ENCODE measurements at regions not wholly inside any gene's neighbourhood (a gene's known extent, or its start where the extent isn't known, plus 50 kb on each side); places are given as distances from the start of the nearest gene placed in this dataset.
"Not testable (repeated sequence)": the region's sequence is repeated elsewhere in the genome, so short reads cannot be mapped to it uniquely, and the experiment has no call there.

GRCh38 chrX:63209128-63209527, 142.0 kb downstream of the SPIN4 start:
- not testable (repeated sequence) for H3K36me3 ChIP-seq; H3K27ac ChIP-seq; H3K9me3 ChIP-seq (ENCODE audit: low read depth); H3K4me1 ChIP-seq (ENCODE audit: low read depth); DNase-seq (ENCODE audit: low read depth in 1 of 2, low spot score in 1 of 2); H3K27me3 ChIP-seq; H3K4me3 ChIP-seq

DNA sequence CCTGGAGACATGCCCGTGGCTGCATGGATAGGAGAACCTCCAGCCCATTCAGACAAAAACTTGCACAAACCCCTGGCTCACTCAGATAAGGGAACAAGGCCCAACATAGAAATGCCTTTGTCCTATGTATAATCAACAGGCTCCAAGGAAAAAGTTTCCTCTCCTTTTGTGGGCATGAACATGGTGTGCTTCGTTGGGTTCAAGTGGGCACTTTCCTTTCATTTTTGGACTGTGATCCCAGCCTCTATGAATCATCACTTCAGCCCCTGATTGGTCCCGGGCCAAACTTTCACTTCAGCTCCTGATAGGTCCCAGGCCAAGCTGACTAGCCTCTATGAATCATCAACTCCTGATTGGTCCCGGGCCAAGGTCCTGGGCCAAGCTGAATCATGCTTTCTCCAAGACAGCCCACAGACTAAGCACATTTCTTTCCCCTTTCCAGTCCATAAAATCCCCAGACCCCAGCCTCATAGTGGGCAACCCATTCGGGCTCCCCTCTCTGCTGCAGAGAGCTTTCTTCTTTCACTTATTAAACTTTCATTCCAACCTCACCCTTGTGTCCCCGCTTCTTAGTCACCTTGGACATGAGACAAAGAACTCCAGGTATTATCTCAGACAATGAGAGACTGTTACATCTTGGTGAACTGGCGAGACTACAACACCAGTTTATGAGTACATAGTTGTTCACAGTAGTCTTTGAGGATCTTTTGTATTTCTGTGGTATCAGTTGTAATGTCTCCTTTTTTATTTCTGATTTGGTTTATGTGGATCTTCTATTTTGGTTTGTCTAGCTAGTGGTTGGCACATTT, 146.7 kb downstream of the SPIN4 start:
- not testable (repeated sequence) for H3K9me3 ChIP-seq (ENCODE audit: low read depth); DNase-seq (ENCODE audit: low read depth in 1 of 2, low spot score in 1 of 2); H3K4me1 ChIP-seq (ENCODE audit: low read depth); H3K27ac ChIP-seq; H3K4me3 ChIP-seq; H3K27me3 ChIP-seq; H3K36me3 ChIP-seq

DNA sequence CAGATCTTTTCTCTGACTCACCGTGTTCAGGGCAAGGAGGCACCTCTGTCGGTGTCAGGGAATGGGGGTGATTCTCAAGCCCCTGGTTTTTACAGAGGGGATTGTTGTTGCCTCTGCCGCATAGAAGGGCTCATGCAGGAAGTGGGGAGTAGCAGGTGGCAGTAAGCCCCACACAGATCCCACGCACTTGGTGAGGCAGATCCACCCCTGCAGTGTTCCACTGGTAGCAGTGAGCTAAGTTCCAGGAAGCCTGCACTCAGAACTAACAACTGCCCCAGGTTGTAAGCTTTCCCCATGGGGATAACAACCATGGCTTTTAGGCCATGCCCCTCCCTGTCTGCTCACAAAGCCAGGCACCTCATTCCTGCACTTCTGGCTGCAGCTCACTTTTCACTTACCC, 149.1 kb downstream of the SPIN4 start:
- H3K27ac ChIP-seq; H3K36me3 ChIP-seq; DNase-seq (ENCODE audit: low read depth in 1 of 2, low spot score in 1 of 2); H3K9me3 ChIP-seq (ENCODE audit: low read depth); H3K27me3 ChIP-seq; H3K4me3 ChIP-seq; H3K4me1 ChIP-seq (ENCODE audit: low read depth): not testable (repeated sequence)

DNA sequence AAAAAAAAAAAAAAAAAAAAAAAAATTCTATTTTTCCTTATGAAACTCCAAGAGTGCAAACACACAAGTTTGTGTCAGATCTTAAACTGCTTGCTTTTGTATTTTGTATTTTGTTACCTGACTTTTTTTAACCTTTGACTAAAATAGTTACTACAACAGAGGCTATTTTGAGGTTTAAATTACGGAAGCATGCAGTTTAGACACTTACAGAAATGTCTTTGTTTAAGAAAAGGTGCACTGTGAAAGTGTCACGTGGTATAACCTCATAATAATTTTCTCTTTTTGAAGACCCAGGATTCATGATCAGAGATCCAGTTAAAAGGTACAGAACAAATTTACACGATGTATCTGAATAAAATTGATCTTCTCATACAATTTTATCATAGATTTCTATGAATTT, 152.4 kb downstream of the SPIN4 start:
- H3K4me3 ChIP-seq; DNase-seq (ENCODE audit: low read depth in 1 of 2, low spot score in 1 of 2); H3K36me3 ChIP-seq: not testable (repeated sequence)

DNA sequence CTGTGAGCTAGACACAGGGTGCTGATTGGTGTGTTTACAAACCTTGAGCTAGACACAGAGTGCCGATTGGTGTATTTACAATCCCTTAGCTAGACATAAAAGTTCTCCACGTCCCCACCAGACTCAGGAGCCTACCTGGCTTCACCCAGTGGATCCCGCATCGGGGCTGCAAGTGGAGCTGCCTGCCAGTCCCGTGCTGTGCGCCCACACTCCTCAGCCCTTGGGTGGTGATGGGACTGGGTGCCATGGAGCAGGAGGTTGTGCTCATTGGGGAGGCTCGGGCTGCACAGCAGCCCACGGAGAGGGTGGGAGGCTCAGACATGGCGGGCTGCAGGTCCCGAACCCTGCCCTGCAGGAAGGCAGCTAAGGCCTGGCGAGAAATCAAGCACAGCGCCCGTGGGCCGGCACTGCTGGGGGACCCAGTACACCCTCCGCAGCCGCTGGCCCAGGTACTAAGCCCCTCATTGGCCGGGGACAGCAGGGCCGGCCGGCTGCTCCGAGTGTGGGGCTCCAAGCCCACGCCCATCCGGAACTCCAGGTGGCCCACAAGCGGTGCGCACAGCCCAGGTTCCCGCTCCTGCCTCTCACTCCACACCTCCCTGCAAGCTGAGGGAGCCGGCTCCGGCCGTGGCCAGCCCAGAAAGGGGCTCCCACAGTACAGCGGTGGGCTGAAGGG, 158.6 kb downstream of the SPIN4 start:
- DNase-seq (ENCODE audit: low read depth in 1 of 2, low spot score in 1 of 2); H3K36me3 ChIP-seq; H3K9me3 ChIP-seq (ENCODE audit: low read depth); H3K4me1 ChIP-seq (ENCODE audit: low read depth); H3K27me3 ChIP-seq; H3K27ac ChIP-seq; H3K4me3 ChIP-seq: not testable (repeated sequence)

More for the DNA sequence above, 152.4 kb downstream of the SPIN4 start:
- H3K4me1 ChIP-seq (ENCODE audit: low read depth); H3K9me3 ChIP-seq (ENCODE audit: low read depth); H3K27me3 ChIP-seq; H3K27ac ChIP-seq: not testable (repeated sequence)

DNA sequence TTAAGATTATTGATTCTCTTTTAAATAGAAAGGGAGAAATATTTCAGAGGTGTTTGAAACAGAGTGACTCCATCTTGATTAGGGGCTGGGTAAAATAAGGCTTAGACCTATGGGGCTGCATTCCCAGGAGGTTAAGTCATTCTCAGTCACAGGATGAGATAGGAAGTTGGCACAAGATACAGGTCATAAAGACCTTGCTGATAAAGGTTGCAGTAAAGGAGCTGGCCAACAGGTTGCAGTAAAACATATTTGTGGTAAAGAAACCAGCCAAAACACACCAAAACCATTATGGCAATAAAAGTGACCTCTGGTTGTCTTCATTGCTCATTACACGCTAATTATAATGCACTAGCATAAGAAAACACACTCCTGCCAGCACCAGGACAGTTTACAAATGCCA, 165.0 kb downstream of the SPIN4 start:
- DNase-seq (ENCODE audit: low read depth in 1 of 2, low spot score in 1 of 2) = no peak
- no peak overlapping the region for H3K27ac ChIP-seq
- no peak overlapping the region for H3K4me3 ChIP-seq
- H3K9me3 ChIP-seq (ENCODE audit: low read depth) = no peaks in the 10 kb centered on the region
- TF ChIP-seq CTCF (IDR thresholded peaks at IDR 0.05; ENCODE audit: low read depth, low read length) = no peak
- H3K4me1 ChIP-seq (ENCODE audit: low read depth) = no peaks in the 10 kb centered on the region
- no peaks in the 10 kb centered on the region for H3K36me3 ChIP-seq
- no peaks in the 10 kb centered on the region for H3K27me3 ChIP-seq

DNA sequence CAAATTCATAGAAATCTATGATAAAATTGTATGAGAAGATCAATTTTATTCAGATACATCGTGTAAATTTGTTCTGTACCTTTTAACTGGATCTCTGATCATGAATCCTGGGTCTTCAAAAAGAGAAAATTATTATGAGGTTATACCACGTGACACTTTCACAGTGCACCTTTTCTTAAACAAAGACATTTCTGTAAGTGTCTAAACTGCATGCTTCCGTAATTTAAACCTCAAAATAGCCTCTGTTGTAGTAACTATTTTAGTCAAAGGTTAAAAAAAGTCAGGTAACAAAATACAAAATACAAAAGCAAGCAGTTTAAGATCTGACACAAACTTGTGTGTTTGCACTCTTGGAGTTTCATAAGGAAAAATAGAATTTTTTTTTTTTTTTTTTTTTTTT, 171.3 kb downstream of the SPIN4 start:
- not testable (repeated sequence) for H3K4me1 ChIP-seq (ENCODE audit: low read depth); H3K36me3 ChIP-seq; DNase-seq (ENCODE audit: low read depth in 1 of 2, low spot score in 1 of 2); H3K27ac ChIP-seq; H3K9me3 ChIP-seq (ENCODE audit: low read depth); H3K4me3 ChIP-seq; H3K27me3 ChIP-seq

DNA sequence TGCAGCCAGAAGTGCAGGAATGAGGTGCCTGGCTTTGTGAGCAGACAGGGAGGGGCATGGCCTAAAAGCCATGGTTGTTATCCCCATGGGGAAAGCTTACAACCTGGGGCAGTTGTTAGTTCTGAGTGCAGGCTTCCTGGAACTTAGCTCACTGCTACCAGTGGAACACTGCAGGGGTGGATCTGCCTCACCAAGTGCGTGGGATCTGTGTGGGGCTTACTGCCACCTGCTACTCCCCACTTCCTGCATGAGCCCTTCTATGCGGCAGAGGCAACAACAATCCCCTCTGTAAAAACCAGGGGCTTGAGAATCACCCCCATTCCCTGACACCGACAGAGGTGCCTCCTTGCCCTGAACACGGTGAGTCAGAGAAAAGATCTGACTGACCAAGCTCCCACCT, 174.6 kb downstream of the SPIN4 start:
- not testable (repeated sequence) for H3K27ac ChIP-seq; H3K36me3 ChIP-seq; H3K27me3 ChIP-seq; H3K4me3 ChIP-seq; H3K4me1 ChIP-seq (ENCODE audit: low read depth); DNase-seq (ENCODE audit: low read depth in 1 of 2, low spot score in 1 of 2); H3K9me3 ChIP-seq (ENCODE audit: low read depth)

DNA sequence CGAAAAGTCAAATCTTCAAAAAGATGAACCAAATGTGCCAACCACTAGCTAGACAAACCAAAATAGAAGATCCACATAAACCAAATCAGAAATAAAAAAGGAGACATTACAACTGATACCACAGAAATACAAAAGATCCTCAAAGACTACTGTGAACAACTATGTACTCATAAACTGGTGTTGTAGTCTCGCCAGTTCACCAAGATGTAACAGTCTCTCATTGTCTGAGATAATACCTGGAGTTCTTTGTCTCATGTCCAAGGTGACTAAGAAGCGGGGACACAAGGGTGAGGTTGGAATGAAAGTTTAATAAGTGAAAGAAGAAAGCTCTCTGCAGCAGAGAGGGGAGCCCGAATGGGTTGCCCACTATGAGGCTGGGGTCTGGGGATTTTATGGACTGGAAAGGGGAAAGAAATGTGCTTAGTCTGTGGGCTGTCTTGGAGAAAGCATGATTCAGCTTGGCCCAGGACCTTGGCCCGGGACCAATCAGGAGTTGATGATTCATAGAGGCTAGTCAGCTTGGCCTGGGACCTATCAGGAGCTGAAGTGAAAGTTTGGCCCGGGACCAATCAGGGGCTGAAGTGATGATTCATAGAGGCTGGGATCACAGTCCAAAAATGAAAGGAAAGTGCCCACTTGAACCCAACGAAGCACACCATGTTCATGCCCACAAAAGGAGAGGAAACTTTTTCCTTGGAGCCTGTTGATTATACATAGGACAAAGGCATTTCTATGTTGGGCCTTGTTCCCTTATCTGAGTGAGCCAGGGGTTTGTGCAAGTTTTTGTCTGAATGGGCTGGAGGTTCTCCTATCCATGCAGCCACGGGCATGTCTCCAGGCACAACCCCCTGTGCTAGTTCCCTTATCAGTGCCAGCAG, 177.1 kb downstream of the SPIN4 start:
- not testable (repeated sequence) for DNase-seq (ENCODE audit: low read depth in 1 of 2, low spot score in 1 of 2); H3K4me3 ChIP-seq; H3K27me3 ChIP-seq

DNA sequence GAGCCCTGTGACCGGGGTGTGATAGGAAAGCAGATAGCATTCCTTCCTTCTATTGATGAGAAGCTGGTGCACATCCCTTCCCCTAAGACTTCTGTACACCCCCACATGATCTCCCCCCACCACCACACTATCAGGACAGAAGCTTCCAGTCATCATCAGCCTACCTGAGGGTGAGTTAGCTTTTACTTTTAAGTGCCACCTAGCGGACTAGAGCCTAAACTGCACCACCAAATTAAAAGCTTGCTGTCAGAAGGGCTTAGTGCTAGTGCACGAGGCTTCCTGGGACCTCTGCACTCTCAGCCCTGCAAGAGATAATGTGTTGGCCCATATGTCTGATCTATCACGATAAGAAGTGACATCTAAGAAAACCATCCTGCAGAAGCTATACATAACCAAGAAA, 181.7 kb downstream of the SPIN4 start:
- not testable (repeated sequence) for H3K4me3 ChIP-seq; H3K9me3 ChIP-seq (ENCODE audit: low read depth); DNase-seq (ENCODE audit: low read depth in 1 of 2, low spot score in 1 of 2); H3K4me1 ChIP-seq (ENCODE audit: low read depth); H3K27me3 ChIP-seq; H3K36me3 ChIP-seq; H3K27ac ChIP-seq

More for the DNA sequence above, 177.1 kb downstream of the SPIN4 start:
- not testable (repeated sequence) for H3K4me1 ChIP-seq (ENCODE audit: low read depth); H3K36me3 ChIP-seq; H3K27ac ChIP-seq; H3K9me3 ChIP-seq (ENCODE audit: low read depth)

DNA sequence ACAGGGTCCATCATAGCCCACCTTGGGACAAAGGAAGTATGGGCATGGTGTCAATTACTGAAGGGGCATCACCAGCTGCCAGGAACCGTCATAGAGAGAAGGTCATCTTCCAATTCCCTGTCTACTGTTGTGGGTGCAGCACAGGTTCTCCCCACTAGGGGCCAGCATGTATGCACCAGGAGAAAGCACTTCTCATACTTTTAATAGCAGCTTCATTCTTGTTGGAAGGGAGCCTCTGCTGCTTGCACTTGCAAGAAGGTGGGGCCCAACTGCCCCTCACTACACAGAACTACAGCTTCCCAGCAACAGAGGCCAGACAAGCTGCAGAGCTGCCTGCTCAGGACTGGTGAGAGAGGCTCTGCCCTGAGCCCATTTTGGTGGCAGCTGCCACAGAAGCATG, 182.2 kb downstream of the SPIN4 start:
- DNase-seq (ENCODE audit: low read depth in 1 of 2, low spot score in 1 of 2); H3K4me3 ChIP-seq; H3K27me3 ChIP-seq; H3K4me1 ChIP-seq (ENCODE audit: low read depth); H3K9me3 ChIP-seq (ENCODE audit: low read depth); H3K27ac ChIP-seq; H3K36me3 ChIP-seq: not testable (repeated sequence)

DNA sequence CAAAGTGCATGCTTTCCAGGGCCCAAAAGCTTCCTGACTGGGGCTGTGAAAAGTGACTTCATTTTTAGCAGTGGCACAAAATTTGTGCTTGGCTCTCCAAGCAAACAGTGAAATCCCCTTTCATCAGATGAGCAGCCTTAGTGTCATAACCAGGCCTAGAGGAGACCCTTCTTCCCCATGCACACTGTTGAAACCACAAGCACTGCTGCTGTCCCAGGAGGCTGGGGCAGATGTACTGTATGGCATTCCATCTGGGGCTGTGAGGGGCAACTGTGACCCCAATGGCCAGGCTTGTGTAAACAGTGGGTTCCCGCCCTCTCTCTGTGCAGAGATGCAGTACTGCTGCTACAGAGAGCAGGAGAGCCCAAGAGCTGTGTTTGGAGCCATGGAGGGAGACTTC, 184.1 kb downstream of the SPIN4 start:
- H3K9me3 ChIP-seq (ENCODE audit: low read depth); DNase-seq (ENCODE audit: low read depth in 1 of 2, low spot score in 1 of 2); H3K4me1 ChIP-seq (ENCODE audit: low read depth); H3K36me3 ChIP-seq; H3K27ac ChIP-seq; H3K4me3 ChIP-seq; H3K27me3 ChIP-seq: not testable (repeated sequence)

DNA sequence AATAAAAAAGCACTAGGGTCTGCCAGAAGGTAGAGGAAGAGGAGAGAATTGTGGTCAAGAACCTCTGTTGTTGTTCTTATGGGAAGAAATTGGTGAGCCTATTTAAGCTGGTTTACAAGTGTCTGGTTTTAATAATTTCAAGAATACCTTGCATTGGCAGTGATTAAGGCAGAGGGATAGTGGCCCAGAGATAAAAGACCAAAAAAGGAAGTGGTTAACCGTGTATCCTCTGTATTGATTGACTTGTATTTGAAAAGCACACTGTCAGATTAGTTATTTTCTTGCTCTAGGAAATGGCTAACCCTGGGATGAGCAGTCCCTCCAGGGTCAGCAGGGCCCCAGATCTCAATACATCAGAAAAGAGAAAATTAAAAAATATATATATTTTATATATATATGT, 190.1 kb downstream of the SPIN4 start:
- H3K9me3 ChIP-seq (ENCODE audit: low read depth); H3K27ac ChIP-seq; H3K4me3 ChIP-seq: not testable (repeated sequence)

More for the DNA sequence above, 190.1 kb downstream of the SPIN4 start:
- not testable (repeated sequence) for H3K4me1 ChIP-seq (ENCODE audit: low read depth); H3K36me3 ChIP-seq; DNase-seq (ENCODE audit: low read depth in 1 of 2, low spot score in 1 of 2); H3K27me3 ChIP-seq
